ENCODE measurements at regions not wholly inside any gene's neighbourhood (a gene's known extent, or its start where the extent isn't known, plus 50 kb on each side); places are given as distances from the start of the nearest gene placed in this dataset.

DNA sequence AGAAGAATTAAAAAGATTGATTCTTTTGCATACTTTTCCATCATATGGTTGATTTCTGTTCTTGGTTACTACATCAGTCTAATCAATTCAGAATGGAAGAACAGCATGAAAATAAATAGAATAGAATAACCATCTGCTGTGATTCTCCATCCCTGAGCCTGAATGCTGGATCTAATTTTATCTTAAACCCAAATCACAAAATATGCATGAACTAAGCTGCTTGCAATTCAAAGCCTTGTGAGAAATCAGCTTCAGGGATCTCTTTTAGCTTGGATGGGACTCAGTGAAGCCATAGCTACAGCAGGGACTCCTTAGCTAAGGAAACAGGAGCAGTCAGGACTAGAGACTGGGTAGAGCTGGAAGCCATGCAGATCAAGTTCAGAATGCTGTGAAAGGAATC, 74.1 kb downstream of the TPBG start (continued):
- TF ChIP-seq, protein P1, sequence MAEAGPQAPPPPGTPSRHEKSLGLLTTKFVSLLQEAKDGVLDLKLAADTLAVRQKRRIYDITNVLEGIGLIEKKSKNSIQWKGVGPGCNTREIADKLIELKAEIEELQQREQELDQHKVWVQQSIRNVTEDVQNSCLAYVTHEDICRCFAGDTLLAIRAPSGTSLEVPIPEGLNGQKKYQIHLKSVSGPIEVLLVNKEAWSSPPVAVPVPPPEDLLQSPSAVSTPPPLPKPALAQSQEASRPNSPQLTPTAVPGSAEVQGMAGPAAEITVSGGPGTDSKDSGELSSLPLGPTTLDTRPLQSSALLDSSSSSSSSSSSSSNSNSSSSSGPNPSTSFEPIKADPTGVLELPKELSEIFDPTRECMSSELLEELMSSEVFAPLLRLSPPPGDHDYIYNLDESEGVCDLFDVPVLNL (CRISPR knock-in tag; IDR thresholded peaks at IDR 0.05; ENCODE audit: borderline replicate concordance, low read depth), result no peak
- TF ChIP-seq MXD4 (CRISPR knock-in tag; IDR thresholded peaks at IDR 0.05; ENCODE audit: borderline replicate concordance), result no peak
- TF ChIP-seq ELF4 (CRISPR knock-in tag; IDR thresholded peaks at IDR 0.05; ENCODE audit: low read depth), result no peak
- no peak for TF ChIP-seq RORB (CRISPR knock-in tag; IDR thresholded peaks at IDR 0.05)
- TF ChIP-seq NFATC4 (CRISPR knock-in tag; IDR thresholded peaks at IDR 0.05), result no peak

DNA sequence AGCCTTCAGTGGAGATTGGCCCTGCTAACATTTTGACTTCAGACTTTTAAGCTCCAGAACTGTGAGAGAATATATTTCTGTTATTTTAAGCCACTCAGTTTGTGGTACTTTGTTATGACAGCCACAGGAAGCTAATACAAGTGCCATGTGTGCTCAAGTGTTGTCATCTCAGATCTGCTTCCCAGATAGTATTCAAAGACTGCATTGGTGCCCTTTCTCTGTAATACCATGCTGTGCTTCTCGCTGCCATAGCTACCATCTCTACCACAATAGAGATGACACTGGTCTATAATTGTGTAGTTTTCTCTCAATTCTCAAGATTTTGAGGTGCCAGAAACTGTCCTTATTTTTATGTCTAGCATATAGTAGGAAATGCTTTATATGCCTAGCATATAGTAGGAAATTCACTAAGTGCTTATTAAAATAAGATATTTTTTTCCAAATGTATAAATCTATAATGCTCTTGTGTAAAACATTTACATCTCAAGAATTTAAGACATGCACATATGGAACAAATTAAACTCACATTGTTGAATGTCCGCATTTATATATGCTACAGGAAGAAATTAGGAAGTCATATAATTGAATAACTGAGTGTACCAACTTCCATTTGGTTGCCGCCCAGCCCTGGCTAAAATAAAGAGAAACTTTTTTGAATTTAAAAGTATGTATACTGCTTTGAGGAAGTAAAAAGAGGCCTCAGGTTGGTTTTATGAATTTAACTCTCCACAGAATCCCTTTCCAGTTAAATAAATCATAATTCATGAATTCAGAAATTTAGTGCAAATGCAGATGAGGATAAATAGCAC, 77.6 kb downstream of the TPBG start:
- DNase-seq (ENCODE audit: low spot score) (no peak), ATAC-seq (no peak)
- ChIA-PET POLR2A (no interaction called here), CTCF (no interaction called here)
- no peak overlapping the region for H3K4me3 Mint-ChIP-seq
- no peaks in the 10 kb centered on the region for H3K27me3 Mint-ChIP-seq (ENCODE audit: low read depth)
- no peaks in the 10 kb centered on the region for H3K36me3 Mint-ChIP-seq
- H3K9me3 Mint-ChIP-seq, result no peaks in the 10 kb centered on the region
- TF ChIP-seq NFYB (CRISPR knock-in tag; conservative IDR thresholded peaks at IDR 0.05; ENCODE audit: low read depth) (no peak), TP53 (CRISPR knock-in tag; IDR thresholded peaks at IDR 0.05) (no peak), IRF2 (CRISPR knock-in tag; IDR thresholded peaks at IDR 0.05; ENCODE audit: borderline replicate concordance, low read depth) (no peak), RORB (CRISPR knock-in tag; IDR thresholded peaks at IDR 0.05) (no peak)
- TF ChIP-seq, protein P2, sequence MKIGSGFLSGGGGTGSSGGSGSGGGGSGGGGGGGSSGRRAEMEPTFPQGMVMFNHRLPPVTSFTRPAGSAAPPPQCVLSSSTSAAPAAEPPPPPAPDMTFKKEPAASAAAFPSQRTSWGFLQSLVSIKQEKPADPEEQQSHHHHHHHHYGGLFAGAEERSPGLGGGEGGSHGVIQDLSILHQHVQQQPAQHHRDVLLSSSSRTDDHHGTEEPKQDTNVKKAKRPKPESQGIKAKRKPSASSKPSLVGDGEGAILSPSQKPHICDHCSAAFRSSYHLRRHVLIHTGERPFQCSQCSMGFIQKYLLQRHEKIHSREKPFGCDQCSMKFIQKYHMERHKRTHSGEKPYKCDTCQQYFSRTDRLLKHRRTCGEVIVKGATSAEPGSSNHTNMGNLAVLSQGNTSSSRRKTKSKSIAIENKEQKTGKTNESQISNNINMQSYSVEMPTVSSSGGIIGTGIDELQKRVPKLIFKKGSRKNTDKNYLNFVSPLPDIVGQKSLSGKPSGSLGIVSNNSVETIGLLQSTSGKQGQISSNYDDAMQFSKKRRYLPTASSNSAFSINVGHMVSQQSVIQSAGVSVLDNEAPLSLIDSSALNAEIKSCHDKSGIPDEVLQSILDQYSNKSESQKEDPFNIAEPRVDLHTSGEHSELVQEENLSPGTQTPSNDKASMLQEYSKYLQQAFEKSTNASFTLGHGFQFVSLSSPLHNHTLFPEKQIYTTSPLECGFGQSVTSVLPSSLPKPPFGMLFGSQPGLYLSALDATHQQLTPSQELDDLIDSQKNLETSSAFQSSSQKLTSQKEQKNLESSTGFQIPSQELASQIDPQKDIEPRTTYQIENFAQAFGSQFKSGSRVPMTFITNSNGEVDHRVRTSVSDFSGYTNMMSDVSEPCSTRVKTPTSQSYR (CRISPR knock-in tag; IDR thresholded peaks at IDR 0.05), result no peak
- no peaks in the 10 kb centered on the region for H3K4me1 Mint-ChIP-seq
- H3K27ac Mint-ChIP-seq, result no peak overlapping the region

DNA sequence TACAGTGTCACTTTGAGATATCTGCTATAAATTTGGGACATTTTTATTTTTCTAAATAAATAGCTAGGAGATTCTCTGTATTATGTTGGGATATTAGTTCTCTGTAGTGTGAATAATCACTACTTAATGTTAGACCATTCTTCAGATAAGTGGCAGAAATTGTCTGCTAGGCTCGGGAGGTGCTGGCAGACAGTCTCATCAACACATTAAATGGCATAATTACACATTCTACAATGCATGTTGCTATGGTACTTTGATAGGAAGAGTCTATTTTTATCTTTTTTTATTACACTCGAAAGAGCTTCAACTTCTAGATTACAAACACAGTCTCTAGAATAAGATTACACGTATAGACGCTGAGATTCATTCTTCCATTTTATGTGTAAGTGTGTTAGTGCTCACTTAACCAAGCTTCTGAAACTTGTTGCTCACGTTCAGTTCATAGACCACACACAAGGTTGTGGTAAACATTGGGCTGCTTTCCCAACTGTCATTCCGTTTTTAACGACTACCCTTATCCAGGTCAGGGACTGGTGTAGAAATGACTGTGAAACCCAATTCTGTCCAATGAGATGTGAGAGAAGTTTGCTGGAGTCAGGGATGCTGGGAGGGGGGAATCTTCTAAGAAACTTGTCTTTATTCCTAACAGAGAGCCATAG, 78.6 kb downstream of the TPBG start:
- Mint-ChIP-seq H3K4me1 (no peaks in the 10 kb centered on the region), H3K36me3 (no peaks in the 10 kb centered on the region), H3K9me3 (no peaks in the 10 kb centered on the region), H3K4me3 (no peak overlapping the region), H3K27ac (no peak overlapping the region), H3K27me3 (ENCODE audit: low read depth) (no peaks in the 10 kb centered on the region)
- DNase-seq (ENCODE audit: low spot score), result no peak
- POLR2A ChIA-PET, result interaction anchor here (0.5 kb wide), 1 partner anchor 79 kb away, joined by 7 read pairs; no protein-coding TSS in a partner anchor
- ATAC-seq, result no peak
- CTCF ChIA-PET, result no interaction called here
- TF ChIP-seq CREB1 (CRISPR knock-in tag; IDR thresholded peaks at IDR 0.05) (no peak), ELF4 (CRISPR knock-in tag; IDR thresholded peaks at IDR 0.05; ENCODE audit: low read depth) (no peak), NFATC4 (CRISPR knock-in tag; IDR thresholded peaks at IDR 0.05) (no peak), GRHL2 (CRISPR knock-in tag; IDR thresholded peaks at IDR 0.05; ENCODE audit: insufficient replicate concordance, severe bottlenecking) (no peak), NR1H2 (CRISPR knock-in tag; IDR thresholded peaks at IDR 0.05) (no peak), JAZF1 (CRISPR knock-in tag; IDR thresholded peaks at IDR 0.05) (no peak), TEAD4 (CRISPR knock-in tag; IDR thresholded peaks at IDR 0.05) (no peak), ZNF263 (CRISPR knock-in tag; IDR thresholded peaks at IDR 0.05; ENCODE audit: low read depth) (no peak), ZNF232 (CRISPR knock-in tag; IDR thresholded peaks at IDR 0.05) (no peak), TP53 (CRISPR knock-in tag; IDR thresholded peaks at IDR 0.05) (no peak)
- TF ChIP-seq, protein P3, sequence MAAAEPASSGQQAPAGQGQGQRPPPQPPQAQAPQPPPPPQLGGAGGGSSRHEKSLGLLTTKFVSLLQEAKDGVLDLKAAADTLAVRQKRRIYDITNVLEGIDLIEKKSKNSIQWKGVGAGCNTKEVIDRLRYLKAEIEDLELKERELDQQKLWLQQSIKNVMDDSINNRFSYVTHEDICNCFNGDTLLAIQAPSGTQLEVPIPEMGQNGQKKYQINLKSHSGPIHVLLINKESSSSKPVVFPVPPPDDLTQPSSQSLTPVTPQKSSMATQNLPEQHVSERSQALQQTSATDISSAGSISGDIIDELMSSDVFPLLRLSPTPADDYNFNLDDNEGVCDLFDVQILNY (CRISPR knock-in tag; IDR thresholded peaks at IDR 0.05), result no peak
- TF ChIP-seq, protein P4, sequence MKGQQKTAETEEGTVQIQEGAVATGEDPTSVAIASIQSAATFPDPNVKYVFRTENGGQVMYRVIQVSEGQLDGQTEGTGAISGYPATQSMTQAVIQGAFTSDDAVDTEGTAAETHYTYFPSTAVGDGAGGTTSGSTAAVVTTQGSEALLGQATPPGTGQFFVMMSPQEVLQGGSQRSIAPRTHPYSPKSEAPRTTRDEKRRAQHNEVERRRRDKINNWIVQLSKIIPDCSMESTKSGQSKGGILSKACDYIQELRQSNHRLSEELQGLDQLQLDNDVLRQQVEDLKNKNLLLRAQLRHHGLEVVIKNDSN (CRISPR knock-in tag; IDR thresholded peaks at IDR 0.05), result no peak
- TF ChIP-seq, protein P5, sequence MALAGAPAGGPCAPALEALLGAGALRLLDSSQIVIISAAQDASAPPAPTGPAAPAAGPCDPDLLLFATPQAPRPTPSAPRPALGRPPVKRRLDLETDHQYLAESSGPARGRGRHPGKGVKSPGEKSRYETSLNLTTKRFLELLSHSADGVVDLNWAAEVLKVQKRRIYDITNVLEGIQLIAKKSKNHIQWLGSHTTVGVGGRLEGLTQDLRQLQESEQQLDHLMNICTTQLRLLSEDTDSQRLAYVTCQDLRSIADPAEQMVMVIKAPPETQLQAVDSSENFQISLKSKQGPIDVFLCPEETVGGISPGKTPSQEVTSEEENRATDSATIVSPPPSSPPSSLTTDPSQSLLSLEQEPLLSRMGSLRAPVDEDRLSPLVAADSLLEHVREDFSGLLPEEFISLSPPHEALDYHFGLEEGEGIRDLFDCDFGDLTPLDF (CRISPR knock-in tag; IDR thresholded peaks at IDR 0.05), result no peak
- TF ChIP-seq, protein P6, sequence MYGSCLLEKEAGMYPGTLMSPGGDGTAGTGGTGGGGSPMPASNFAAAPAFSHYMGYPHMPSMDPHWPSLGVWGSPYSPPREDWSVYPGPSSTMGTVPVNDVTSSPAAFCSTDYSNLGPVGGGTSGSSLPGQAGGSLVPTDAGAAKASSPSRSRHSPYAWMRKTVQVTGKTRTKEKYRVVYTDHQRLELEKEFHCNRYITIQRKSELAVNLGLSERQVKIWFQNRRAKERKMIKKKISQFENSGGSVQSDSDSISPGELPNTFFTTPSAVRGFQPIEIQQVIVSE (CRISPR knock-in tag; IDR thresholded peaks at IDR 0.05; ENCODE audit: borderline replicate concordance), result no peak
